Endothelial cell of umbilical vein (primary cell): ENCODE measurements at regions not wholly inside any gene's neighbourhood (a gene's known extent, or its start where the extent isn't known, plus 50 kb on each side); places are given as distances from the start of the nearest gene placed in this dataset.

Experiments used
- BruUV-seq: library from RNA; stranded (reverse); fragments of 400-500 nt; replicated peaks from 2 replicates; lab custom pipeline; 2021; lab: Mats Ljungman, UMichigan
- CTCF ChIA-PET: fragments of 300-600, 350-600 bp; sonication (Branson Sonifier 250); formaldehyde crosslinking; loops from one replicate; lab custom pipeline; 2021; ENCODE audit warnings: antibody characterized with exemption, inconsistent platforms; lab: Charles Lee
- POLR2A ChIA-PET: fragments of 300-600, 350-600 bp; sonication (Branson Sonifier 250); formaldehyde crosslinking; loops from one replicate; lab custom pipeline; 2021; ENCODE audit warnings: antibody characterized with exemption, inconsistent platforms; lab: Charles Lee
- DNase-seq: peaks from one replicate; pipeline ENCODE4 v3.0.0-alpha.2; 2011; ENCODE audit warnings: low read depth, low spot score
- FAIRE-seq: peaks from 2 replicates; lab custom pipeline; 2011; peaks lifted over from hg19 to GRCh38; lab: Jason Lieb, UNC
- H2AFZ ChIP-seq: 2 replicates; pipeline ENCODE4 v1.6.0; 2012; ENCODE audit warnings: low read depth, low read length, control low read depth, inconsistent platforms
- H3K27ac ChIP-seq: 2 replicates; pipeline ENCODE4 v1.5.1; 2011; ENCODE audit warnings: low read depth, mild to moderate bottlenecking, control low read depth, low read length, moderate library complexity; ENCODE audit not compliant: insufficient read depth
- H3K27me3 ChIP-seq, 2 experiments: 2 replicates each; pipeline versions ENCODE4 v1.6.0 to v1.6.1; 2011; ENCODE audit warnings: low read length in 2 of 2, mixed read lengths in 1 of 2; ENCODE audit not compliant: control insufficient read depth in 2 of 2, insufficient read depth in 2 of 2
- H3K36me3 ChIP-seq, 2 experiments: 2 replicates in 1 of 2; 3 replicates in 1 of 2; pipeline ENCODE4 v1.5.1; 2011; ENCODE audit warnings: low read length in 2 of 2, mild to moderate bottlenecking in 1 of 2, moderate library complexity in 1 of 2; ENCODE audit not compliant: control insufficient read depth in 2 of 2, insufficient read depth in 2 of 2; ENCODE audit errors: extremely low read depth in 1 of 2
- H3K4me1 ChIP-seq: 3 replicates; pipeline ENCODE4 v1.5.1; 2011; ENCODE audit warnings: mild to moderate bottlenecking, low read length; ENCODE audit not compliant: control insufficient read depth, insufficient read depth; ENCODE audit errors: extremely low read depth
- H3K4me2 ChIP-seq: 2 replicates; pipeline ENCODE4 v1.6.1; 2011; ENCODE audit warnings: low read length, control low read depth, mixed read lengths; ENCODE audit not compliant: insufficient read depth
- H3K4me3 ChIP-seq, 3 experiments: fragments of 200-600 bp in 1 of 3; sonication (generic), shearing (Covaris generic) in 1 of 3; replicated peaks in 1 of 3; 2 replicates each; pipeline ENCODE4 v1.5.1; 2011 to 2016; ENCODE audit warnings: control low read depth in 3 of 3, low read length in 3 of 3, mild to moderate bottlenecking in 2 of 3, inconsistent platforms in 1 of 3, low read depth in 1 of 3, moderate library complexity in 1 of 3; ENCODE audit not compliant: insufficient read depth in 1 of 3
- H3K79me2 ChIP-seq: 2 replicates; pipeline ENCODE4 v1.6.0; 2012; ENCODE audit warnings: low read length, inconsistent platforms; ENCODE audit not compliant: control insufficient read depth, insufficient read depth
- H3K9ac ChIP-seq: replicated peaks from 2 replicates; pipeline ENCODE3; 2011; ENCODE audit warnings: low read length, control low read depth; ENCODE audit not compliant: insufficient read depth; ENCODE audit errors: extremely low read depth
- H3K9me1 ChIP-seq: replicated peaks from 3 replicates; pipeline ENCODE4 v1.6.0; 2011; ENCODE audit warnings: mild to moderate bottlenecking, low read length; ENCODE audit not compliant: control insufficient read depth, insufficient read depth; ENCODE audit errors: extremely low read depth
- H3K9me3 ChIP-seq: replicated peaks from 2 replicates; pipeline ENCODE4 v1.5.1; 2012; ENCODE audit warnings: low read length, inconsistent platforms; ENCODE audit not compliant: control insufficient read depth, insufficient read depth
- H4K20me1 ChIP-seq: replicated peaks from 2 replicates; pipeline ENCODE3; 2011; ENCODE audit warnings: mild to moderate bottlenecking, low read length; ENCODE audit not compliant: control insufficient read depth, insufficient read depth; ENCODE audit errors: extremely low read depth
- CTCF ChIP-seq, 2 donors: IDR thresholded peaks; 1 replicate in 1 of 2; 2 replicates in 1 of 2; pipeline ENCODE4 v1.5.1; 2011; ENCODE audit warnings: low read length in 2 of 2, mild to moderate bottlenecking in 2 of 2, moderate library complexity in 2 of 2, control low read depth in 1 of 2, inconsistent platforms in 1 of 2, low read depth in 1 of 2; ENCODE audit not compliant: insufficient read depth in 1 of 2; ENCODE audit errors: extremely low read depth in 1 of 2
- EZH2 ChIP-seq: IDR thresholded peaks from 2 replicates; pipeline ENCODE4 v1.6.1; 2012; ENCODE audit warnings: borderline replicate concordance, low read depth, mild to moderate bottlenecking, moderate library complexity, low read length, inconsistent platforms; ENCODE audit not compliant: severe bottlenecking
- FOS ChIP-seq: IDR thresholded peaks from 2 replicates; pipeline ENCODE4 v1.6.1; 2011; ENCODE audit warnings: mild to moderate bottlenecking, low read length, moderate library complexity, borderline replicate concordance; ENCODE audit not compliant: insufficient read depth
- GATA2 ChIP-seq: IDR thresholded peaks from 2 replicates; pipeline ENCODE4 v1.7.0; 2011; ENCODE audit warnings: low read depth, mild to moderate bottlenecking, moderate library complexity, mixed read lengths, low read length; ENCODE audit not compliant: insufficient read length, insufficient read depth
- JUN ChIP-seq: IDR thresholded peaks from 2 replicates; pipeline ENCODE4 v1.6.1; 2011; ENCODE audit warnings: borderline replicate concordance, low read depth; ENCODE audit not compliant: insufficient read length, insufficient read depth
- MAX ChIP-seq: IDR thresholded peaks from 2 replicates; pipeline ENCODE4 v1.6.1; 2011; ENCODE audit not compliant: insufficient read depth, insufficient read length
- MYC ChIP-seq: IDR thresholded peaks from one replicate; pipeline ENCODE4 v1.6.1; 2011; ENCODE audit warnings: mild to moderate bottlenecking, low read depth, low read length
- POLR2A ChIP-seq: IDR thresholded peaks from 2 replicates; pipeline ENCODE4 v1.6.1; 2012; ENCODE audit warnings: low read depth, mild to moderate bottlenecking, control low read depth, low read length
- POLR2AphosphoS5 ChIP-seq: IDR thresholded peaks from 2 replicates; pipeline ENCODE4 v1.6.1; 2012; ENCODE audit warnings: low read depth, mild to moderate bottlenecking, control low read depth, low read length, moderate library complexity; ENCODE audit not compliant: insufficient read depth
- dilution Hi-C: fragments of 300-500 bp; cut with MboI; formaldehyde crosslinking; loops from one replicate; pipeline ENCODE4 v1.15.0; 2019; ENCODE audit warnings: low sequenced_read_pairs; ENCODE audit not compliant: extremely low pct_ligation_motif_present
- intact Hi-C: fragments of 100-400 bp; cut with micrococcal nuclease; formaldehyde crosslinking; loops from one replicate; pipeline ENCODE4 v1.10.0; 2022

GRCh38 chr4:123345935-123346300, 50.7 kb upstream of the SPRY1 start:
- dilution Hi-C loops (no loop called here), intact Hi-C loops (loop anchor here (2.0 kb wide), 1 partner anchor 487 kb away; no protein-coding TSS in a partner anchor)
- H3K27ac ChIP-seq: no peak overlapping the region
- H3K9me1 ChIP-seq: no peaks in the 10 kb centered on the region
- H3K9ac ChIP-seq: no peak overlapping the region
- no peak overlapping the region for H3K4me3 ChIP-seq
- H3K36me3 ChIP-seq: no peaks in the 10 kb centered on the region
- H3K79me2 ChIP-seq: no peaks in the 10 kb centered on the region
- H4K20me1 ChIP-seq: no peaks in the 10 kb centered on the region
- ChIA-PET POLR2A (no interaction called here), CTCF (interaction anchor here (1.2 kb wide), 2 partner anchors 11 to 42 kb away, joined by 3 read pairs; no protein-coding TSS in a partner anchor)
- H2AFZ ChIP-seq: no peak overlapping the region
- no peaks in the 10 kb centered on the region for H3K9me3 ChIP-seq
- TF ChIP-seq CTCF (IDR thresholded peaks at IDR 0.05; ENCODE audit: extremely low read depth in 1 of 2, insufficient read depth in 1 of 2, low read depth in 1 of 2, low read length in 2 of 2) (no peak), GATA2 (no peak), POLR2AphosphoS5 (no peak), MAX (no peak), EZH2 (no peak), FOS (no peak), MYC (no peak), JUN (no peak), POLR2A (no peak)
- H3K27me3 ChIP-seq: no peaks in the 10 kb centered on the region
- FAIRE-seq: no peak
- H3K4me2 ChIP-seq: no peak overlapping the region
- no TSS peak for BruUV-seq
- no peak for DNase-seq
- peaks cover 36% of the 10 kb centered on the region for H3K4me1 ChIP-seq
